Renal cortical epithelial cell (primary cell): ENCODE measurements at regions not wholly inside any gene's neighbourhood (a gene's known extent, or its start where the extent isn't known, plus 50 kb on each side); places are given as distances from the start of the nearest gene placed in this dataset.
A peak's percentile ranks its signal among the peaks of the same experiment; 100 is the strongest.
"Not testable (repeated sequence)": the region's sequence is repeated elsewhere in the genome, so short reads cannot be mapped to it uniquely, and the experiment has no call there.

Experiments
- DNase-seq: peaks from one replicate; pipeline ENCODE4 v3.0.0-alpha.2; 2011; ENCODE audit warnings: low read depth

- no peak for DNase-seq
These were observed 488.7 kb upstream of the CYLC2 start for GRCh38 chr9:102506406-102506805.

- DNase-seq: peak; percentile 28
These were observed 495.7 kb upstream of the CYLC2 start for GRCh38 chr9:102499468-102499867.

- no peak for DNase-seq
These were observed 497.4 kb upstream of the CYLC2 start for GRCh38 chr9:102497709-102498108.

- DNase-seq: not testable (repeated sequence)
These were observed 508.2 kb upstream of the CYLC2 start for GRCh38 chr9:102486976-102487375.

GRCh38 chr9:102483651-102484050 is 511.5 kb upstream of the CYLC2 start:
- no peak for DNase-seq

GRCh38 chr9:102482776-102483175 is 512.4 kb upstream of the CYLC2 start:
- no peak for DNase-seq

GRCh38 chr9:102479191-102479590 is 515.9 kb upstream of the CYLC2 start:
- DNase-seq: no peak

GRCh38 chr9:102474357-102474756 is 520.8 kb upstream of the CYLC2 start:
- DNase-seq: no peak

- DNase-seq: not testable (repeated sequence)
These were observed 525.7 kb upstream of the CYLC2 start for GRCh38 chr9:102469430-102469829.

- peak; percentile 4 for DNase-seq
These were observed 533.8 kb upstream of the CYLC2 start for GRCh38 chr9:102461156-102461819.

- DNase-seq: no peak
These were observed 535.3 kb upstream of the CYLC2 start for GRCh38 chr9:102459828-102460227.

GRCh38 chr9:102456562-102456961 is 538.6 kb upstream of the CYLC2 start:
- DNase-seq: no peak

- no peak for DNase-seq
These were observed 549.2 kb upstream of the CYLC2 start for GRCh38 chr9:102445906-102446305.

- DNase-seq: no peak
These were observed 549.9 kb upstream of the CYLC2 start for GRCh38 chr9:102445181-102445747.

GRCh38 chr9:102439583-102439982 is 555.5 kb upstream of the CYLC2 start:
- DNase-seq: no peak

- not testable (repeated sequence) for DNase-seq
These were observed 558.5 kb upstream of the CYLC2 start for GRCh38 chr9:102436599-102436998.

GRCh38 chr9:102435427-102435826 is 559.7 kb upstream of the CYLC2 start:
- no peak for DNase-seq

- DNase-seq: no peak
These were observed 560.6 kb upstream of the CYLC2 start for GRCh38 chr9:102434545-102434944.

GRCh38 chr9:102428305-102428704 is 566.8 kb upstream of the CYLC2 start:
- no peak for DNase-seq

- DNase-seq: not testable (repeated sequence)
These were observed 578.9 kb upstream of the CYLC2 start for GRCh38 chr9:102416251-102416650.

GRCh38 chr9:102405218-102405867 is 589.8 kb upstream of the CYLC2 start:
- no peak for DNase-seq

- DNase-seq: no peak
These were observed 591.6 kb upstream of the CYLC2 start for GRCh38 chr9:102403514-102403913.

GRCh38 chr9:102398205-102398604 is 596.9 kb upstream of the CYLC2 start:
- DNase-seq: no peak
